C4-2B (cell line): ENCODE measurements at regions not wholly inside any gene's neighbourhood (a gene's known extent, or its start where the extent isn't known, plus 50 kb on each side); places are given as distances from the start of the nearest gene placed in this dataset.

Source experiments
- ZFX ChIP-seq: fragments of 450-650 bp; IDR thresholded peaks from 2 replicates; pipeline ENCODE4 v1.6.1; 2017
- TF ChIP-seq, protein P1 (sequence below): fragments of 450-650 bp; conservative IDR thresholded peaks from 2 replicates; pipeline ENCODE4 v1.5.1; 2017; ENCODE audit warnings: mild to moderate bottlenecking

DNA sequence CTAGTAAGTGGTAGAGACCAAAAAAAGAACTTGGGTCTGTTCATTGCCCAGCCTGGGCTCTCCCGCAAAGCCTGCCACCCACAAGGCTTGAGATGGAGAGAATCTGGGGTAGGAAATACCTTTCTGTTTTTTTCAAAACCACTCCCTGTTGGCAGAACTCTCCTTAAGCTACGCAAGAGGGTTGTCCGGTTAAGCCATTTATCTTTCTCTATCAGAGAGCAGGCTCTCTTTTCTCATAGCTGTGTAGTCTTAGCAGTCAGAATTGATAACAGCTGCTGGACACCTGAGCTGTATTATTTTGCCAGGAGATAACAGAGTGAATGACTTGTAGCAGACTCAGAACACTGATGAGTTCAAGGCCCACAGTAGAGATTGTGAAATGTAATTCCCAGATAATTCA, 1088.1 kb downstream of the TSN start:
- TF ChIP-seq, protein P1, sequence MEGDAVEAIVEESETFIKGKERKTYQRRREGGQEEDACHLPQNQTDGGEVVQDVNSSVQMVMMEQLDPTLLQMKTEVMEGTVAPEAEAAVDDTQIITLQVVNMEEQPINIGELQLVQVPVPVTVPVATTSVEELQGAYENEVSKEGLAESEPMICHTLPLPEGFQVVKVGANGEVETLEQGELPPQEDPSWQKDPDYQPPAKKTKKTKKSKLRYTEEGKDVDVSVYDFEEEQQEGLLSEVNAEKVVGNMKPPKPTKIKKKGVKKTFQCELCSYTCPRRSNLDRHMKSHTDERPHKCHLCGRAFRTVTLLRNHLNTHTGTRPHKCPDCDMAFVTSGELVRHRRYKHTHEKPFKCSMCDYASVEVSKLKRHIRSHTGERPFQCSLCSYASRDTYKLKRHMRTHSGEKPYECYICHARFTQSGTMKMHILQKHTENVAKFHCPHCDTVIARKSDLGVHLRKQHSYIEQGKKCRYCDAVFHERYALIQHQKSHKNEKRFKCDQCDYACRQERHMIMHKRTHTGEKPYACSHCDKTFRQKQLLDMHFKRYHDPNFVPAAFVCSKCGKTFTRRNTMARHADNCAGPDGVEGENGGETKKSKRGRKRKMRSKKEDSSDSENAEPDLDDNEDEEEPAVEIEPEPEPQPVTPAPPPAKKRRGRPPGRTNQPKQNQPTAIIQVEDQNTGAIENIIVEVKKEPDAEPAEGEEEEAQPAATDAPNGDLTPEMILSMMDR: no peak
- TF ChIP-seq ZFX: no peak
